Left hindlimb (tissue), 1 donor: ENCODE measurements at regions not wholly inside any gene's neighbourhood (a gene's known extent, or its start where the extent isn't known, plus 50 kb on each side); places are given as distances from the start of the nearest gene placed in this dataset.
"Not testable (repeated sequence)": the region's sequence is repeated elsewhere in the genome, so short reads cannot be mapped to it uniquely, and the experiment has no call there.

ENCODE experiments used
- DNase-seq: peaks from one replicate; pipeline ENCODE4 v3.0.0-alpha.2; 2018

DNA sequence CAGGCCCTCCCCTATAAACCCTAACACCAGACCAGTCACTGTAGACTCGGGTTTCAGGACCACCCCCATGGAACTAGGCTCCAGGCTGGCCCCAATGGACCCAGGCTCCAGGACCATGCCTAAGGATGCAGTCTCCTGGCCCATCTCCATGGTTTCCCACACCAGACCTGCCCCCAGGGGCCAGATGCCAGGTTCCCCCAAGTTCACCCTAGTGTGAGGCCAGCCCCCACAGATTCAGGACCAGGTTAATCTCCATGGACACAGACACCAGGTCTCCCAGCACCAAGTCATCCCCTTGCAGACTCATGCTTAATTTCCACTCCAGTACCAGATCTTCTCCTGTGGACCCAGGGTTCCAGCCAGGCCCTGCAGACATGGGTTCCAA is 103.8 kb upstream of the LANCL2 start:
- no peak for DNase-seq

DNA sequence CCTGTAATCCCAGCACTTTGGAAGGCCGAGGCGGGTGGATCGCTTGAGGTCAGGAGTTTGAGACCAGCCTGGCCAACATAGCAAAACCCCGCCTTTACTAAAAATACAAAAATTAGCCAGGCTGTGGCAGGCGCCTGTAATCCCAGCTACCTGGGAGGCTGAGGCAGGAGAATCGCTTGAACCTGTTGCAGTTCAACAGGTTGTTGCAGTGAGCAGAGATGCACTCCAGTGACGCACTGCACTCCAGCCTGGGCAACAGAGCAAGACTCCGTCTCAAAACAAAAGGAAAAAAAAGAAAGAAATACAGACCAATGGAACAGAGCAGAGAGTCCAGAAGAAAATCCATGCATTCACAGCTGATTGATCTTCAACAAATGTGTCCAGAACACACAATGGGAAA is 99.8 kb upstream of the LANCL2 start:
- not testable (repeated sequence) for DNase-seq

DNA sequence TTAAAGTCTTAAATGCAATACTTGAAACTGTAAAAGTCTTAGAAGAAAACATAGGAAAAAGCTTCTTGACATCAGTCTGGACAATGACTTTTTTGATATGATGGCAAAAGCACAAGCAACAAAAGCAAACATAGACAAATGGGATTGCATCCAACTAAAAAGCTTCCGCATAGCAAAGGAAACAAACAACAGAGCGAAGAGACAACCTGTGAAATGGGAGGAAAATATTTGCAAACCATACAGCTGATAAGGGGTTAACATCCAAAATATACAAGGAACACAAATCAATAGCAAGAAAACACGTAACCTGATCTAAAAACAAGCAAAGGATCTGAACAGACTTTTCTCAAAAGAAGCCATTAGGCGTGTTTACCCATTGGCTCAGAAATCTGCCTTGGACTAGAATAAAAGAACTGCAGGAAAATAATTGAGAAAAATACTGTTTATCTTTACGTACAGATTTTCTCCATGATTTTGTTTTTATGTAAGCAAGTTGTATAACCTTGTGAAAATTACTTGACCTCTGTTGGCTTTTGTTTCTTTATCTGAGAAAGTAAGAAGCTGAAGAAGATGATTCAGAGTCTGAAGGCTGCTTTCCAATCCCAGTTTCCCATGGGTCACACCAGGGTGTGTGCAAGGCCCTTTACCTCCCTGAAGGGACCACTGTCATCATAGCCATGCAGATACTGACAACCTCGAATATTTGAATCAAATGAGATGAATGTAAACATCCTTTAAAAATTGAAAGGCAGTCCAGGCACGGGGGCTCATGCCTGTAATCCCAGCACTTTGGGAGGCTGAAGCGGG is 99.1 kb upstream of the LANCL2 start:
- DNase-seq, result no peak

DNA sequence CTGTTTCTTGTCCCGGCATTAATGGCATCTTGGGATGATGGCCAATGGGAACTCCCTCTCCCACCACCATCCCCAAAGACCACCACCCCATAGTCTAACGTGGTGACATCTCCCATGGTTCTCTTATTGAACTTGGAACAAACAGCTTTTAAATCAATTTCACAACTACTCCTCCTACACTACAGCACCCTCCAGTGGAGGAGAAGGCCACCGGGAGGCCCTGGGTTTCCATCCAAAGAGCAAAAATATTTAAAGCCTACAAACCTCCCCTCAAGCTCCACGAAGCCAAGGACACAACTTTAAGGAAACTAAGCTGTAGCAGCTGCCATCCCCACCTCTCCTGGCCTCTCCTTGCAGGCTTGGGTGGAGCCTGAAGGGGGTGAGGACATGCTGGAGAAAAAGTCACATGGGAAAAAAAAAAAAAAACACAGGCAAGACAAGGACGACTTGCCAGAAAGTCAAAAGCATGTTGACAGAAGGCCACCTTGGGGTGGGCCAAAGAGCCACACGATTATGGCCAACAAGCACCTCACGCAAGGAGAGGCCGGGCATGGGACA is 94.0 kb upstream of the LANCL2 start:
- no peak for DNase-seq

DNA sequence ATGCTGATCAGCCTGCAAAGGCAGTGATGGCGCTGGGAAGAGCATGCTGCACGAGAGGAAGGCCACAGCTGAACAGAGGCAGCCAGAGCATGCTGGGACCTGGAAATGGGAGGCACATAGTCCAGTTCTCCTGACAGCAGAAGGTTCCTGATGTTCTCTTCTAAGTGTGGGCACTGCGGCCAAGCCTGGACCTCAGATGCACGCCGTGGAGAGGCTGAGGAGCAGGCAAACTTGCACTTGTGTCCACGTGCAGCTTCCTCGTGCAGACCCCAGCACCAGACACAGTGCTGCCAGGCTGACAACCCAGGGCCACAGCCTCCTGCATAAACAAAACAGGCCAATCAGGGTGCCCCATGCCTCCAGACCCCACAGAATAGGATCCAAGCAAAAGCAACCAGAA is 93.5 kb upstream of the LANCL2 start:
- no peak for DNase-seq

DNA sequence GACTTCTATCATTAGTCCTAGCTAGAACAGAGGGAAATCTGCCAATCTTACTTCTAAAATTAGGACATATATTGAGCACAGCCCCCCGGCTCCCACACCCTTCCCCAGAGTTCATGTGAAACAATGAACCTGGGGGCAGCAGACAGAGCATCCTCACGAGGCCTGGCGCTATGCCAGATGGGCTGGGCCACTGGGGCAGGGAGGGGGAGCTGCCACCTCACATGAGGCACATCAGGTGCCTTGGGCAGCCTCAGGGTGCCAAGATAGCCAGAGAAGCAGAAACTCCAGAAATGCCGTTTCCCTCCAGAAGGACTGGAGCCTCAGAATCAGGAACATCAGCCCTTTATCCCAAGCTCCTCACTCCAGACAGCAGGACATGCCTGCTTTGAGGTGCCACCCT is 92.8 kb upstream of the LANCL2 start:
- DNase-seq, result no peak

DNA sequence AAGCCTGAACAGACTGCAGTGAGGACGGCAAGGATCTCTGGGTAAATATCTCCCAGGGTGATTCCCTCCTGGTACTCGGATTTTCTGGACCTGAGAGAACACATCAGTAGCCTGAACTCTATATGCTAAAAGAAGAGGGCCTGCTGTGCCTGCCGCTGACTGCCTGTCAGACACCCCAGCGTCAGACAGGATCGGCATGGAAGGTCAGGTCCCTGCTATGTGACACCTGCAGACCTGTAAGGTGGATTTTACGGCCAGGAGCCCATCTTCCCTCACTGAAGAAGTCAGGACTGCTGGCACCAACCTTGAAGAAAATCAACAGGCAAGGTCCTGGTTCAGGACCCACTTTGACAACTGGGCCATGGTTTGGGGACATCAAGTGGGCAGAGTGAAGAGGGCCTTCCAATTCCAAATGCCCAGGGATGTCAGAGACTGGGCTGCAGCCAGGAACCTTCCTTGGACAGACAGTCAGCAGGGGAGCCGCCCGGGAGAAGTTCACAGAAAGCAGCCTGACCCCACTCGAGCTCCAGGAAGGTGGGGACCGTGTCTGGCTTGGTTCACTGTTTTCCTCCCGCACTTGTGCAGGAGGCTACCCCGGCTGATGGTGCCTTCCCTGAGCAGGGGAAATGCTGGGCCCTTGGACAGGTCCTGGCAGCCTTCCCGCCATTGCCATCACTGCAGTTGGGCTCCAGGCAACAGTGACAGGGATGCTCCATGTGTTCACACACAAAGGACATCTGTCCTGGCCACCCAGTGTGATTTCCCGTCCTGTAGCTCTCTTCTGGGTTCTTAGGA is 91.8 kb upstream of the LANCL2 start:
- DNase-seq, result no peak

DNA sequence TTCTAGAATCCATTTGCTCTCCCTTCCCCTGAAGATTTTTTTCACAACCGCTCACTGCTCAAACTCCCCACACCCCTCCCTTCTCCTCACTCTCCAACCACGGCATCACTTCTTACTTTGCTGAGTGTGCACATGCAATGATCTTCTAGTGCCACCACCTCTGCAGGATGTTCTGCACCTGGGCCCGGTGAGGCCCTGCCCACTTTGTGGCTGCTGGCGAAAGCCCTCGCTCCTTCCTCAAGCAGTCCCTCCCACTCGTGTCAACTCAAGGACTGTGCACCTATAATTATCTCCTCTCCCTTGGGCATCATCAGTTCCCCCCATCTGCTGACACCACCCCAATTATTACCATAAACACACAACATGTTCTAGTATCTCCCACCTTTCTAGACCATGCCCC is 91.0 kb upstream of the LANCL2 start:
- no peak for DNase-seq

DNA sequence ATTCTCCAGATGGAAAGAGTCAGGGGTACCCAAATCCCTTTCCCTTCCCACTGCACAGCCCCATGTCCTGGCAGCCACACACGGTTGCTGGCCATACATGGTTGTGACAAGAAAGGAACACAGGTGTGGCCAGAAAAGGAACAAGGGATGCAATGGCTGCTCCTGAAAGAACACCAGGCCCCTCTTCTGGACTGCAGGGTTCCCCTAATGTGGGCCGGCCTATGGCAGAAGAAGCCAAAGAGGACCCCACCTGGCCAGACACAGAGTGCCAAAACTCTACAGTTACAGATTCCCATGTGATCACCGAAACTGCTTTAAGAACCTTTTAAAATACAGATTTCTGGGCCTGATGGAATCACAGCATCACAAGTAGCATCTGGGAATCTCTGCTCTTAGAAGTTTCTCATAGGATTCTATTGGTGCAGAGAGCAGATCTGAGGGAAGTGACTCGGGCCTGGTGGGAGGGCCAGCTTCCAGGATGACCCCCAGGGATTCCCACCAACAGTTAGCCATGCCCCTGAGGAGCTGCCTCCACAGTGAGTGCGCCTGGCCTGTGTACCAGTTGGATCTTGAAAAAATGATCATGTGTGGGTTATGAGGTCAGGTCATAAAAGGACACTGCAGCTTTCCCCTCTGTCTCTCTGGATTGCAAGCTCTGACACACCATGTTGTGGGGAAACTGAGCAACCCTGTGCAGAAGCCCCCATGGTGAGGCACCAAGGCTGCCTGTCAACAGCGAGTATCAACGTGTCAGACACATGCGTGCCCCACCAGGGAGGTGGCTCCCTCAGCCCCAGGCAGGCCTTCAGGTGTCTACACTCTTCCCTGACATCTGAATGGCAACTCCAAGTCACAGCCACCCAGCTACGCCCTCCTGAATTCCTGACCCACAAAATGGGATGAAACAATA is 89.6 kb upstream of the LANCL2 start:
- DNase-seq, result no peak

DNA sequence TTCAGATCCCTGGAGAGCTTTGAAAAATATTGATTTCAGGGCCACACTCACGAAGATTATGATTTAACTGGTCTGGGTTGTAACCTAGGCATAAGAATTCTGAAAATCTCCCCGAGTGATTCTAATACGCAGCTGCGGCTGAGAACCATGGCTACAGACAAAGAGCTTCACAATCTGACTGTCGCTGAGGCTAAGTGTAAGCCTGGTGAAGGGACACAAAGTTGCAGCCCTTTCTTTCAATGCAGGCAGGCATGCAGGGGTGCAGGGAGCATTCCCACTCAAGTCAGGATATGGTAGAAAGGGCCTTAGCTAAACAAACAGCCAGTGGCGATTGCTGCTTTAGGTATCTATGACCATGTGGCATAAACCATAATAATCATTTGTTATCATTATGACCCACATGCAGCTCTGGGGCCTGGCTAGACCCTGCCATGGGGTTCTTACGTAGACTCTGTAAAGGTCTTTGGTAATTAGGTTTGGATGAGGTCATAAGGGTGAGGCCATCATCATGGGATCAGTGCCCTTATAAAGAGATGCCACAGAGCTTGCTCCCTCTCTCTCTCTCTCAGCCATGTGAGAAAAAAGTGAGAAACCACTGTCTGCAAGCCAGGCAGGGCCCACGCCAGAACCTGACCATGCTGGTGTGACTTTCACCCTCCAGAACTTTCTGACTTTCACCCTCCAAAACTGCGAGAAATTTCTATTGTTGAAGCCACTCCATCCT is 88.4 kb upstream of the LANCL2 start:
- no peak for DNase-seq

DNA sequence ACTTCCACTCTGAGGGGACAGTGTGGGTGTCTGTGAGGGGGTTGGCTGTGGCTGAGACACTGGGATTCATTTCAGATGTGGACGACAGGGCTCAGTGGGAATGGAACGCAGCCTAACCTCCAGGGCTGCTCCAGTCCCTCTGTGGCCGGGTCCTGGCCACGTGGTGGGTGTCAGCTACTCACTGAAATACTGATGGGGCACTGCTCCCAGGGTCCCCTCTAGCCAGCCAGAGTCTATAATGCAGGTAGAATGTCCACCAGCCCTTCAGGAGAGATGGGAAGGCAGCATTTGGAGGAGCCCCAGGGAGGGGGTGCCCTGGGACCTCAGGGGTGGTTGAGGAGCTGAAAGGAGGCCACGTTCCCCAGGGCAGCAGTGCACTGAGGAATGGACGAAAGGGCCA is 87.2 kb upstream of the LANCL2 start:
- no peak for DNase-seq

DNA sequence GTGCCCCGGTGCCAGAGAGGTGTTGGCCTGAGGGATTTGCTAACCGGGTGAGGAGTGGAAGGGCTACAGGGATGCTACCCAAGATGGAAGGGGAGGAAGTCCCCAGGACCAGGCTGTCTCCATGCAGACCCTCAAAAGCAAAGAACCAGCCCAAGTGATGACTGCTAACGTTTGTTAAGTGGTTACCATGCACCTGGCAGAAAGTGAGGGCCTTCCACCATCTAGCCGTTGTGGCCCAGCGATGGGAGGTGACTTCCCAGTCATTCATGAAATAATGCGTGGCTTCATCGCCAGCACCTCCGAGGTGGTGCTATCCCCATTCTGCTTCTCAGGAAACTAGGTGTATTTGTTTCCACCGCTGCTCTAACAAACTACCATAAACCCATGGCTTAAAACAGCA is 86.8 kb upstream of the LANCL2 start:
- DNase-seq, result no peak

DNA sequence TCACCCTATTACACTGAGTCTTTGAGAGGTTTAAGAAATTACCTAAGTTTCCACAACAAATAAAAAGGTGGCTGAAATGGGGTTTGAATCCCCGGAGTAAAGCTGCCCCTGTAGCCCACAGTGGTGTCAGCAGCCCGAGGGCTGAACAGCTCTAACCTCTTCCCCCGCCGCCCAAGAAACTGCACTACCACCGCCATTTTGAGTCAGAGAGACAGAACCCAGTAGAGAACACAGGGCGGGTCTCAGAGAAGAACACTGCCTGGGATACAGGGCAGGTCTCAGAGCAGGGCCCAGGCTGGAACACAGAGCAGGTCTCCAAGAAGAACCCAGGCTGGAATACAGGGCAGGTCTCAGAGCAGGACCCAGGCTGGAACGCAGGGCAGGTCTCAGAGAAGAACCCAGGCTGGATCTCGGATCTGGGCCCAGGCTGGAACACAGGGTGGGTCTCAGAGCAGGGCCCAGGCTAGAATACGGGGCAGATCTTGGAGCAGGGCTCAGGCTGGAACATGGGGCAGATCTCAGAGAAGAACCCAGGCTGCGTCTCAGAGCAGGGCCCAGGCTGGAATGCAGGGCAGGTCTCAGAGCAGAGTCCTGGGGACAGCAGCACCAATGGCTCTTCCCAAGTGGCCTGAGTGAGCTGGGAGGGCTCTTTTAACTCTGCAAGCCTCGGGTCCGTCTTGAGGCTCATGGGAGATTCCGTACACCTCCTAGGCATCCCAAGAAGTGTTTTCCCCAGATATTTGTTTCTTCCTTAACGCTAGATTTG is 85.9 kb upstream of the LANCL2 start:
- no peak for DNase-seq

DNA sequence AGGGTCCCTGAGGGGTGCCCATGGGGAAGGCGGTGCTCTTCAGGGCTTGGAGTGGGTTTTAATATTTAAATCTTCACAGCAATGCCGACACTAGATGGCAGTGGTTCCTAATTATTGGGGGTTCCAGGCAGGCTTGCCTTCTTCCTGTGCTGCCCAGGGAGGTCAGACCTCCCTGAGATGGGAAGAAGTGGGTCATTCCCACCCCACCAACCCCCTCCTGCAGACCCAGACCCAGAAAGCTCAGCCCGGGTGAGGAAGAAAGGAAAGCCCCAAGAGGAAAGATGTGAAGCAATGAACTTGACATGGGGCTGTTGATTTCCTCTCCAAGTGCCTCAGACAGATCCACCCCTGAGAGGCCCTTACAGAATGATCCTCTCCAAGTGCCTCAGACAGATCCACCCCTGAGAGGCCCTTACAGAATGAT is 85.1 kb upstream of the LANCL2 start:
- DNase-seq, result peak; percentile 69

DNA sequence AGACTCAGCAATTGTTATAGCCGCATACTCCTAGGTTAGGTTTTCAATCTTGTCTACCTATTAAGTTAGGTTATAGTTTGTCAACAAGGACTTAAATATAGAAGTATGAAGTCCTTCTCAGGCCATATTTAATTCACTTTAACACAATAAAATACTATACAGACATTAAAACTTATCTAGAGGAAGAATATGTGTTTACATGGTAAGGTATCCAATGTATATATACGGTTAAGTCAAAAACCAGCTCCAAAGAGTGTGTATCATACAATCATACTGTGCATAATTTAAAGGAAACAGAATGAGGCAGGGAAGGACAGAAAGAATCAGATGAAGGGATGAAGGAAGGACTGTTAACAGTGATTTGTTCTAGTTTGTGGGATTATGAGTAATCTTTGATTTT is 79.5 kb upstream of the LANCL2 start:
- DNase-seq, result no peak

DNA sequence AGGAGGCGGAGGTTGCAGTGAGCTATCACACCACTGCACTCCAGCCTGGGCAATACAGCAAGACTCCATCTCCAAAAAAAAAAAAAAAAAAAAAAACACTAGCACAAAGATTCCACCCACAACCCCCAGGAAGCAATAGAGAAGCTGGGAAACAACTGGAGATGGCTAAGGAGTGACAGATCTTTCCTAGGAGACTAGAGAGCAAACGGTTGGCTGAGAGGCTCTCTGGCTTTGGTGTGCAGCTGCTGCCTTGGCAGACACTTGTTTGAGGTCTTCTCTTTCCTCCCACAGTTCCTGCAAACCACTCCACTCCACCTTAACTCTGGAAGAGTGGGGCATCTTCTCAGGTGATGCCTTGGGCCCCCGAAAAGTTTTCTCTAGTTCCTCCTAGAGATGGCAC is 78.5 kb upstream of the LANCL2 start:
- no peak for DNase-seq

DNA sequence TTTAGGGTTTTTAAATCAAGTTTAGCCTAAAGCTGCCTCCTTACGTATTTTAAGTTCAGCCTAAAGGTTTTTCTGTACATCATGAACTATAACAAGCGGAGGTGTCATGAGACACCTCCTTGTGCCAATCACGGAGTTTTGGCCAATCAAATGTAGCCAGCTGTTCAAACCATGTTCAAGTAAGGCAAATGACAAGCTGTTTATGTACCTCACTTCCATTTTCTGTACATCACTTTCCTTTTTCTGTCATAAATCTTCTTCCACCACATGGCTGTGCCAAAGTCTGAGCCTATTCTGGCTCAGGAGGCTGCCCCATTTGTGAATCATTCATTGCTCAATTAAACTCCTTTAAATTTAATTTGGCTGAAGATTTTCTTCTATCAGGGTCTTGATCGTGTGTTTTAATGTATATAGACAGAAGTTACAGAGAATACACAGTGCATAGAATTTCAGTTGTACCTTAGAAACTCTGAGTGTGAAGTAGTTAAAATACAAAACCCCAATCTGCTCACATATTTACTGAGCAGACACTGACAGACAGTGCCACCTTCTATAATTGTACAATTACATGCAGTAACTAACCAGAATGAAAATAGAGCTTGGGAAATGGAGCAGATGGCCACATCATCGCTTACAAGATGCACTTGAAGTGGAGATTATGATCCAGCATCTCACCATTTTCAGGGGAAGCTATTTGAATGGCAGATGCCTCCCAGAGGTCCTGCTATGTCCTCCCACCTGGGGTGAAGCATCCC is 76.9 kb upstream of the LANCL2 start:
- no peak for DNase-seq

DNA sequence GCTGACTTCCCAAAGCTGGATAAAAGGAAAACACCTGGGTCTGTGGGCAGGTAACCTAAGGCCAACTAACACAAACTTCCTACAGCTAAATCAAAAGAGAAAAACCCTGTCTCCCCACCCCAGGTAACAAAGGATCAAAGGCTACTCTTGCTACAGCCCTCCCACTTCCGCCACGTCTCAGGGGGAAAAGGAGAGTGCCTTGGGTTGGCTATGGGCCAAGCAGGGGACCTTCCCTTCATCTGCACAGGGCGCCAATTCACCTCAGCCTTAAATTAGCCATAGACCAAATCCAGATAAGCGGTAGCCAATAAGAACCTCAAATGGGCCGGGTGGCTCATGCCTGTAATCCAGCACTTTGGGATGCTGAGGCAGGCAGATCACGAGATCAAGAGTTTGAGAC is 69.1 kb upstream of the LANCL2 start:
- DNase-seq, result no peak

DNA sequence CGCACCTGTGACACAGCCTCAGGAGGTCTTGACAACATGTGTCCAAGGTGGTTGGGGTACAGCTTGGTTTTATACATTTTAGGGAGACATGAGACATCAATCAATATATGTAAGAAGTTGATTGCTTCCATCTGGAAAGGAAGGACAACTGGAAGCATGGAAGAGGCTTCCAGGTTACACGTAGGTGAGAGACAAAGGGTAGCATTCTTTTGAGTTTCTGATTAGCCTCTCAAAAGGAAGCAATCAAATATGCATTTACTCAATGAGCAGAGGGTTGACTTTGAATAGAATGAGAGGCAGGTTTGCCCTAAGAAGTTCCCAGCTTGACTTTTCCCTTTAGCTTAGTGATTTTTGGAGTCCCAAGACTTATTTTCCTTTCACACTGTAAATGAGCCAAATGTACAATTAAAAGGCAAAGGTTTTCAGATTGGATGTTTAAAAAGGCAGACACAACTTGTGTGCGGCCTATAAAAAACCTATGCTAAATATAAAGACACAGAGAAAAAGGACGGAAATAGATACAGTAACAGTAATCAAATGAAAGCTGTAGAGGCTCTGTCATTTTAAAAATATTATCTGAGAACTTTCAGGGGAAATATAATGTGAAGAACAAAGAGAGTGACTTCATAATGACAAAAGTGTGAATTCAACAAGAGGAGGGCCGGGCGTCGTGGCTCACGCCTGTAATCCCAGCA is 65.7 kb upstream of the LANCL2 start:
- no peak for DNase-seq

DNA sequence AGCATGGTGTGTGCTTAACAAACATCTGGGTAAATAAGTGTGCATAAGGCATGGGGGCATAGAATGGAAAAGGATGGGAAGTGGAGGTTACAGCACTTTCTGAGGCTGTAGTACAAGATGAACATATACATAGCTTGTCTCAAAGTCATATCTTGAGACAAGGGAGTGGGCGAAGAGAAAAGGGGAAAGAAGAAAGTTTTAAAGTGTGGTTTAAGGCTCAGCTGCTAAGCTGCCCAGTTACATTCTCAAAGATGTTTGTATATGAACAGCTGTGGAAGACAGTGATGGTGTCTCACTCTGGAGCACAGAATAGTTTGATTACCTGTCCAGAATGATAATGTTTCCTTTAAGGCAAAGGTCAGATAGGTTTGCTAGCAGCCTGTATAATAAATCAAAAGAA is 61.9 kb upstream of the LANCL2 start:
- no peak for DNase-seq
